IMR-90 (cell line): ENCODE measurements at regions not wholly inside any gene's neighbourhood (a gene's known extent, or its start where the extent isn't known, plus 50 kb on each side); places are given as distances from the start of the nearest gene placed in this dataset.

ENCODE experiments used
- ATAC-seq: fragments of 200-7000 bp; cut with Tn5 transposase; 2 replicates; pipeline ENCODE4 v1.9.1; 2020; ENCODE audit warnings: low read depth, mild to moderate bottlenecking, moderate library complexity
- BruUV-seq: library from RNA; stranded (reverse); fragments of 400-500 nt; replicated peaks from 2 replicates; lab custom pipeline; 2021; lab: Mats Ljungman, UMichigan
- CTCF ChIA-PET: fragments of 300-600 bp; formaldehyde crosslinking; extraction: SDS; loops from one replicate; lab custom pipeline; 2021; ENCODE audit warnings: antibody characterized with exemption; lab: Yijun Ruan, JAX
- POLR2A ChIA-PET: fragments of 300-600 bp; sonication (Branson Sonifier 250); formaldehyde crosslinking; loops from one replicate; lab custom pipeline; 2022; ENCODE audit warnings: antibody characterized with exemption; ENCODE audit not compliant: unreplicated experiment; lab: Charles Lee
- DNase-seq: peaks from one replicate; pipeline ENCODE4 v3.0.0; 2013
- H2AFZ ChIP-seq: replicated peaks from 2 replicates; pipeline ENCODE3; 2013; ENCODE audit warnings: low read length, mild to moderate bottlenecking; ENCODE audit not compliant: poor library complexity
- H2AK5ac ChIP-seq: 2 replicates; pipeline ENCODE4 v1.6.1; 2013; ENCODE audit warnings: low read depth, low read length, inconsistent platforms
- H2AK9ac ChIP-seq: replicated peaks from 2 replicates; pipeline ENCODE3; 2013; ENCODE audit warnings: mild to moderate bottlenecking, low read depth, low read length, moderate library complexity; ENCODE audit not compliant: poor library complexity
- H2BK120ac ChIP-seq: 2 replicates; pipeline ENCODE4 v1.6.1; 2013; ENCODE audit warnings: low read depth, low read length, inconsistent platforms
- H2BK15ac ChIP-seq: 3 replicates; pipeline ENCODE4 v1.6.1; 2013; ENCODE audit warnings: low read depth, low read length, inconsistent platforms
- H2BK20ac ChIP-seq: 2 replicates; pipeline ENCODE4 v1.6.1; 2013; ENCODE audit warnings: low read depth, mild to moderate bottlenecking, inconsistent platforms, low read length, moderate library complexity
- H2BK5ac ChIP-seq: 2 replicates; pipeline ENCODE4 v1.6.1; 2013; ENCODE audit warnings: mild to moderate bottlenecking, low read depth, low read length, inconsistent platforms; ENCODE audit not compliant: poor library complexity, severe bottlenecking
- H3K14ac ChIP-seq: replicated peaks from 2 replicates; pipeline ENCODE4 v1.6.1; 2013; ENCODE audit warnings: low read depth, low read length, inconsistent platforms
- H3K18ac ChIP-seq: 2 replicates; pipeline ENCODE4 v1.6.1; 2013; ENCODE audit warnings: low read depth, low read length, control low read depth
- H3K23ac ChIP-seq: 2 replicates; pipeline ENCODE4 v1.6.1; 2013; ENCODE audit warnings: low read depth, low read length, inconsistent platforms
- H3K27ac ChIP-seq: 2 replicates; pipeline ENCODE4 v1.5.1; 2013; ENCODE audit warnings: mild to moderate bottlenecking, control low read depth, low read length; ENCODE audit not compliant: insufficient read depth
- H3K27me3 ChIP-seq: 2 replicates; pipeline ENCODE4 v1.6.1; 2013; ENCODE audit warnings: low read length; ENCODE audit not compliant: control insufficient read depth, insufficient read depth
- H3K36me3 ChIP-seq: 2 replicates; pipeline ENCODE4 v1.6.1; 2013; ENCODE audit warnings: low read length, mixed read lengths; ENCODE audit not compliant: control insufficient read depth, insufficient read depth
- H3K4ac ChIP-seq: 2 replicates; pipeline ENCODE4 v1.6.1; 2013; ENCODE audit warnings: low read depth, low read length, inconsistent platforms
- H3K4me1 ChIP-seq: 2 replicates; pipeline ENCODE4 v1.6.1; 2013; ENCODE audit warnings: low read length, mixed read lengths; ENCODE audit not compliant: control insufficient read depth, insufficient read depth
- H3K4me2 ChIP-seq: 2 replicates; pipeline ENCODE4 v1.6.1; 2013; ENCODE audit warnings: low read depth, mild to moderate bottlenecking, control low read depth, low read length, moderate library complexity
- H3K4me3 ChIP-seq: 2 replicates; pipeline ENCODE4 v1.5.1; 2013; ENCODE audit warnings: low read depth, mild to moderate bottlenecking, control low read depth, low read length, moderate library complexity; ENCODE audit not compliant: insufficient read depth
- H3K56ac ChIP-seq: 2 replicates; pipeline ENCODE4 v1.6.1; 2013; ENCODE audit warnings: low read length, inconsistent platforms; ENCODE audit not compliant: insufficient read depth; ENCODE audit errors: extremely low read depth
- H3K79me1 ChIP-seq, 2 experiments: 2 replicates each; pipeline ENCODE4 v1.6.1; 2013; ENCODE audit warnings: low read length in 2 of 2, inconsistent platforms in 1 of 2, low read depth in 1 of 2
- H3K9ac ChIP-seq: 2 replicates; pipeline ENCODE4 v1.6.1; 2013; ENCODE audit warnings: low read depth, low read length, control low read depth
- H3K9me1 ChIP-seq: 2 replicates; pipeline ENCODE4 v1.6.1; 2013; ENCODE audit warnings: low read length, inconsistent platforms; ENCODE audit not compliant: insufficient read depth
- H3K9me3 ChIP-seq: 2 replicates; pipeline ENCODE4 v1.6.1; 2013; ENCODE audit warnings: low read length; ENCODE audit not compliant: control insufficient read depth, insufficient read depth
- H4K20me1 ChIP-seq: 2 replicates; pipeline ENCODE4 v1.6.1; 2013; ENCODE audit warnings: low read length, inconsistent platforms; ENCODE audit not compliant: insufficient read depth
- H4K5ac ChIP-seq: 2 replicates; pipeline ENCODE4 v1.6.1; 2013; ENCODE audit warnings: mild to moderate bottlenecking, low read depth, low read length, control low read depth
- H4K8ac ChIP-seq, 2 experiments: 2 replicates each; pipeline ENCODE4 v1.6.1; 2013; ENCODE audit warnings: low read depth in 2 of 2, low read length in 2 of 2, control low read depth in 1 of 2, inconsistent platforms in 1 of 2
- H4K91ac ChIP-seq: 2 replicates; pipeline ENCODE4 v1.6.1; 2013; ENCODE audit warnings: low read depth, low read length, inconsistent platforms; ENCODE audit not compliant: insufficient read depth
- BHLHE40 ChIP-seq: fragments of 150-350 bp; IDR thresholded peaks from 2 replicates; pipeline ENCODE4 v1.6.1; 2016; ENCODE audit warnings: mild to moderate bottlenecking, low read depth, low read length
- CEBPB ChIP-seq: IDR thresholded peaks from 2 replicates; pipeline ENCODE4 v1.6.1; 2012; ENCODE audit warnings: low read depth, low read length, improper control_type of control experiment
- CHD1 ChIP-seq: IDR thresholded peaks from 2 replicates; pipeline ENCODE4 v1.6.1; 2012; ENCODE audit warnings: low read depth, low read length, improper control_type of control experiment
- ELK1 ChIP-seq: fragments of 150-350 bp; IDR thresholded peaks from 2 replicates; pipeline ENCODE4 v1.6.1; 2016; ENCODE audit warnings: low read depth, mild to moderate bottlenecking, low read length, moderate library complexity, borderline replicate concordance
- FOS ChIP-seq: fragments of 150-350 bp; IDR thresholded peaks from 2 replicates; pipeline ENCODE4 v1.6.1; 2016; ENCODE audit warnings: low read depth, low read length
- MAFK ChIP-seq: IDR thresholded peaks from 2 replicates; pipeline ENCODE4 v1.6.1; 2012; ENCODE audit warnings: low read depth, low read length, improper control_type of control experiment
- MAZ ChIP-seq: IDR thresholded peaks from 2 replicates; pipeline ENCODE4 v1.6.1; 2012; ENCODE audit warnings: low read depth, mild to moderate bottlenecking, low read length, improper control_type of control experiment, moderate library complexity, borderline replicate concordance
- MXI1 ChIP-seq: IDR thresholded peaks from 2 replicates; pipeline ENCODE4 v1.6.1; 2012; ENCODE audit warnings: low read depth, mild to moderate bottlenecking, low read length, moderate library complexity, borderline replicate concordance
- NFE2L2 ChIP-seq: fragments of 150-350 bp; IDR thresholded peaks from 2 replicates; pipeline ENCODE4 v1.6.1; 2016; ENCODE audit warnings: low read depth, mild to moderate bottlenecking, low read length
- POLR2A ChIP-seq: IDR thresholded peaks from 2 replicates; pipeline ENCODE4 v1.6.1; 2012; ENCODE audit warnings: mild to moderate bottlenecking, low read depth, low read length
- RAD21 ChIP-seq: IDR thresholded peaks from 2 replicates; pipeline ENCODE4 v1.6.1; 2012; ENCODE audit warnings: low read length, improper control_type of control experiment
- RCOR1 ChIP-seq: IDR thresholded peaks from 2 replicates; pipeline ENCODE4 v1.6.1; 2012; ENCODE audit warnings: mild to moderate bottlenecking, low read length, improper control_type of control experiment; ENCODE audit not compliant: insufficient replicate concordance
- RFX5 ChIP-seq: IDR thresholded peaks from 2 replicates; pipeline ENCODE4 v1.8.0; 2012; ENCODE audit warnings: low read depth, mild to moderate bottlenecking, low read length, moderate library complexity
- SMC3 ChIP-seq: fragments of 150-350 bp; IDR thresholded peaks from 2 replicates; pipeline ENCODE4 v1.6.1; 2016; ENCODE audit warnings: low read depth, mild to moderate bottlenecking, antibody characterized with exemption, low read length, moderate library complexity
- dilution Hi-C: fragments of 300-500 bp; cut with HindIII; formaldehyde crosslinking; loops from one replicate; pipeline ENCODE4 v1.14.3; 2018; ENCODE audit warnings: low sequenced_read_pairs; ENCODE audit not compliant: unreplicated experiment
- in situ Hi-C: fragments of 300-500 bp; cut with MboI; formaldehyde crosslinking; loops from 3 replicates; pipeline ENCODE4 v1.14.3; 2019; ENCODE audit warnings: low sequenced_read_pairs, inconsistent platforms, mixed read lengths
- intact Hi-C: fragments of 100-400 bp; cut with micrococcal nuclease; formaldehyde crosslinking; loops from 2 replicates; pipeline ENCODE4 v1.10.0; 2022
- TF ChIP-seq, protein P1 (sequence below): fragments of 150-350 bp; IDR thresholded peaks from 2 replicates; pipeline ENCODE4 v1.6.1; 2017; ENCODE audit warnings: mild to moderate bottlenecking, antibody characterized with exemption, low read length, low read depth
- TF ChIP-seq, protein P2 (sequence below): conservative IDR thresholded peaks from 2 replicates; pipeline ENCODE4 v1.5.1; 2012; ENCODE audit warnings: mild to moderate bottlenecking, low read depth, low read length, improper control_type of control experiment

DNA sequence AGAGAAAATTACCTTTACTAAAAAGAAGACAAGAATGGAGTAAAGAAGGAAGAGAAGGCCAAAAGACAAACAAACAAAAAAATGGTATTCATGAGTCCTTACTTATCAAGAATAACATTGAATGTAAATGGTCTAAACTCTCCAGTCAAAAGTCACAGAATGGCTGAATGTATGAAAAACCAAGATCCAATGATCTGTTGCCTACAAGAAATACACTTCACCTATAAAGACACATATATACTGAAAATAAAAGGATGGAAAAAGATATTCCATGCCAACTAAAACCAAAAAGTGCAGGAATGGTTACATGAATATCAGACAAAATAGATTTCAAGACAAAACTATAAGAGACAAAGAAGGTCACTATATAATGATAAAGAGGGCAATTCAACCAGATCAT lies 65.0 kb upstream of the ASXL3 start:
- no peak for ATAC-seq
- Histone ChIP-seq H3K18ac (no peak overlapping the region), H3K56ac (no peak overlapping the region), H3K36me3 (no peaks in the 10 kb centered on the region), H3K23ac (no peak overlapping the region), H3K9me3 (no peaks in the 10 kb centered on the region), H3K79me1 (no peaks in the 10 kb centered on the region), H3K4me2 (no peak overlapping the region), H3K27me3 (no peaks in the 10 kb centered on the region), H2BK120ac (no peak overlapping the region), H2BK20ac (no peak overlapping the region), H3K4me1 (no peaks in the 10 kb centered on the region), H4K8ac (no peak overlapping the region), H4K5ac (no peak overlapping the region), H3K4ac (no peak overlapping the region), H3K14ac (no peak overlapping the region), H2AK9ac (no peak overlapping the region), H2AK5ac (no peak overlapping the region), H3K27ac (no peak overlapping the region), H4K91ac (no peak overlapping the region), H4K20me1 (no peaks in the 10 kb centered on the region), H3K4me3 (no peak overlapping the region), H2BK5ac (no peak overlapping the region), H3K9me1 (no peaks in the 10 kb centered on the region), H3K9ac (no peak overlapping the region), H2AFZ (no peak overlapping the region), H2BK15ac (no peak overlapping the region)
- DNase-seq = no peak
- ChIA-PET CTCF (no interaction called here), POLR2A (no interaction called here)
- intact Hi-C loops (no loop called here), dilution Hi-C loops (no loop called here), in situ Hi-C loops (no loop called here)
- BruUV-seq = no TSS peak
- no peak for TF ChIP-seq POLR2A
- TF ChIP-seq RFX5 = no peak
- no peak for TF ChIP-seq CEBPB
- TF ChIP-seq RCOR1 = no peak
- TF ChIP-seq, protein P1, sequence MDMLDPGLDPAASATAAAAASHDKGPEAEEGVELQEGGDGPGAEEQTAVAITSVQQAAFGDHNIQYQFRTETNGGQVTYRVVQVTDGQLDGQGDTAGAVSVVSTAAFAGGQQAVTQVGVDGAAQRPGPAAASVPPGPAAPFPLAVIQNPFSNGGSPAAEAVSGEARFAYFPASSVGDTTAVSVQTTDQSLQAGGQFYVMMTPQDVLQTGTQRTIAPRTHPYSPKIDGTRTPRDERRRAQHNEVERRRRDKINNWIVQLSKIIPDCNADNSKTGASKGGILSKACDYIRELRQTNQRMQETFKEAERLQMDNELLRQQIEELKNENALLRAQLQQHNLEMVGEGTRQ = no peak
- TF ChIP-seq MAFK = no peak
- no peak for TF ChIP-seq SMC3
- TF ChIP-seq MXI1 = no peak
- TF ChIP-seq NFE2L2 = no peak
- no peak for TF ChIP-seq MAZ
- TF ChIP-seq ELK1 = no peak
- TF ChIP-seq FOS = no peak
- TF ChIP-seq CHD1 = no peak
- TF ChIP-seq, protein P2, sequence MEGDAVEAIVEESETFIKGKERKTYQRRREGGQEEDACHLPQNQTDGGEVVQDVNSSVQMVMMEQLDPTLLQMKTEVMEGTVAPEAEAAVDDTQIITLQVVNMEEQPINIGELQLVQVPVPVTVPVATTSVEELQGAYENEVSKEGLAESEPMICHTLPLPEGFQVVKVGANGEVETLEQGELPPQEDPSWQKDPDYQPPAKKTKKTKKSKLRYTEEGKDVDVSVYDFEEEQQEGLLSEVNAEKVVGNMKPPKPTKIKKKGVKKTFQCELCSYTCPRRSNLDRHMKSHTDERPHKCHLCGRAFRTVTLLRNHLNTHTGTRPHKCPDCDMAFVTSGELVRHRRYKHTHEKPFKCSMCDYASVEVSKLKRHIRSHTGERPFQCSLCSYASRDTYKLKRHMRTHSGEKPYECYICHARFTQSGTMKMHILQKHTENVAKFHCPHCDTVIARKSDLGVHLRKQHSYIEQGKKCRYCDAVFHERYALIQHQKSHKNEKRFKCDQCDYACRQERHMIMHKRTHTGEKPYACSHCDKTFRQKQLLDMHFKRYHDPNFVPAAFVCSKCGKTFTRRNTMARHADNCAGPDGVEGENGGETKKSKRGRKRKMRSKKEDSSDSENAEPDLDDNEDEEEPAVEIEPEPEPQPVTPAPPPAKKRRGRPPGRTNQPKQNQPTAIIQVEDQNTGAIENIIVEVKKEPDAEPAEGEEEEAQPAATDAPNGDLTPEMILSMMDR = no peak
- TF ChIP-seq BHLHE40 = no peak
- TF ChIP-seq RAD21 = no peak
